CD4-positive, alpha-beta T cell treated with Interleukin-1 beta for 1 hour (primary cell): ENCODE measurements at regions not wholly inside any gene's neighbourhood (a gene's known extent, or its start where the extent isn't known, plus 50 kb on each side); places are given as distances from the start of the nearest gene placed in this dataset.

Experiments
- DNase-seq, 2 donors: peaks; one replicate each; pipeline ENCODE4 v3.0.0-alpha.2; 2020 to 2022

- no peak for DNase-seq
Measured at GRCh38 chr13:48181482-48182145, 51.4 kb upstream of the ITM2B start.

- DNase-seq = no peak
Measured at GRCh38 chr13:48178126-48178525, 54.9 kb upstream of the ITM2B start.

- DNase-seq = no peak
Measured at GRCh38 chr13:48176781-48177180, 56.2 kb upstream of the ITM2B start.

- DNase-seq = no peak
Measured at GRCh38 chr13:48175185-48175584, 57.8 kb upstream of the ITM2B start.

- DNase-seq = no peak
Measured at GRCh38 chr13:48167866-48168265, 65.1 kb upstream of the ITM2B start.

- DNase-seq = no peak
Measured at GRCh38 chr13:48165727-48166126, 67.3 kb upstream of the ITM2B start.

GRCh38 chr13:48165063-48165462, 67.9 kb upstream of the ITM2B start:
- DNase-seq = no peak

GRCh38 chr13:48163061-48163460, 68.2 kb upstream of the MED4 start:
- DNase-seq = no peak

GRCh38 chr13:48162217-48162616, 67.3 kb upstream of the MED4 start:
- DNase-seq = no peak

- peak in 1 of 2 donors; percentile 77 for DNase-seq
Measured at GRCh38 chr13:48161530-48162179, 66.8 kb upstream of the MED4 start.

GRCh38 chr13:48160606-48161278, 65.8 kb upstream of the MED4 start:
- DNase-seq = no peak

- DNase-seq = no peak
Measured at GRCh38 chr13:48159826-48160225, 64.9 kb upstream of the MED4 start.

- DNase-seq = no peak
Measured at GRCh38 chr13:48159401-48159800, 64.5 kb upstream of the MED4 start.

GRCh38 chr13:48158915-48159314, 64.0 kb upstream of the MED4 start:
- DNase-seq = no peak

GRCh38 chr13:48158290-48158689, 63.4 kb upstream of the MED4 start:
- DNase-seq = peak in 1 of 2 donors; percentile 25

- peak; percentile 84 to 85 for DNase-seq
Measured at GRCh38 chr13:48156466-48156865, 61.6 kb upstream of the MED4 start.

- DNase-seq = peak; percentile 42 to 79
Measured at GRCh38 chr13:48155848-48156247, 60.9 kb upstream of the MED4 start.

GRCh38 chr13:48154671-48155070, 59.8 kb upstream of the MED4 start:
- DNase-seq = no peak

- DNase-seq = no peak
Measured at GRCh38 chr13:48153186-48153585, 58.3 kb upstream of the MED4 start.

- no peak for DNase-seq
Measured at GRCh38 chr13:48151363-48152161, 56.7 kb upstream of the MED4 start.

GRCh38 chr13:48148454-48148853, 53.5 kb upstream of the MED4 start:
- DNase-seq = no peak

GRCh38 chr13:48146636-48147035, 51.7 kb upstream of the MED4 start:
- DNase-seq = no peak

- DNase-seq = no peak
Measured at GRCh38 chr13:48146122-48146521, 51.2 kb upstream of the MED4 start.
